NT2/D1 (cell line): ENCODE measurements at regions not wholly inside any gene's neighbourhood (a gene's known extent, or its start where the extent isn't known, plus 50 kb on each side); places are given as distances from the start of the nearest gene placed in this dataset.

ENCODE experiments used
- SUZ12 ChIP-seq: IDR thresholded peaks from 2 replicates; pipeline ENCODE4 v1.6.1; 2011; ENCODE audit not compliant: insufficient read length, insufficient read depth; ENCODE audit errors: extremely low read depth
- YY1 ChIP-seq: IDR thresholded peaks from 2 replicates; pipeline ENCODE4 v1.6.1; 2011; ENCODE audit not compliant: insufficient read length, insufficient read depth
- ZNF274 ChIP-seq: IDR thresholded peaks from 2 replicates; pipeline ENCODE4 v1.6.1; 2011; ENCODE audit warnings: mild to moderate bottlenecking, low read depth, low read length

GRCh38 chr9:14025741-14026140 is 288.2 kb downstream of the NFIB start:
- TF ChIP-seq ZNF274 (no peak), SUZ12 (no peak), YY1 (no peak)
